Right atrium auricular region (tissue), 2 donors: ENCODE measurements at regions not wholly inside any gene's neighbourhood (a gene's known extent, or its start where the extent isn't known, plus 50 kb on each side); places are given as distances from the start of the nearest gene placed in this dataset.

Source experiments
- DNase-seq: peaks from one replicate; pipeline ENCODE4 v3.0.0-alpha.2; 2019; ENCODE audit warnings: low spot score
- H3K27ac ChIP-seq, 2 donors: fragments of 200-600 bp; sonication (generic); 1 replicate in 1 of 2; 2 replicates in 1 of 2; pipeline ENCODE4 v1.5.1; 2016 to 2019
- H3K27me3 ChIP-seq, 2 donors: fragments of 200-600 bp; sonication (generic); one replicate each; pipeline versions ENCODE4 v1.5.1 to v1.6.0; 2017 to 2019
- H3K36me3 ChIP-seq: fragments of 200-600 bp; sonication (generic); one replicate; pipeline ENCODE4 v1.5.1; 2016
- H3K4me1 ChIP-seq, 2 donors: fragments of 200-600 bp; sonication (generic); one replicate each; pipeline versions ENCODE4 v1.5.1 to v1.6.0; 2017 to 2019
- H3K4me3 ChIP-seq, 2 donors: fragments of 200-600 bp; sonication (generic); 1 replicate in 1 of 2; 2 replicates in 1 of 2; pipeline ENCODE4 v1.5.1; 2017 to 2019; ENCODE audit warnings: mild to moderate bottlenecking in 1 of 2, moderate library complexity in 1 of 2
- H3K9me3 ChIP-seq, 2 donors: fragments of 200-600 bp; sonication (generic); one replicate each; pipeline ENCODE4 v1.5.1; 2019
- CTCF ChIP-seq, 2 donors: fragments of 200-600 bp; sonication (generic); IDR thresholded peaks; one replicate each; pipeline ENCODE4 v1.5.1; 2019; ENCODE audit warnings: antibody characterized with exemption in 2 of 2

GRCh38 chr11:23201936-23202522 is 341.8 kb upstream of the CCDC179 start:
- no peaks in the 10 kb centered on the region for H3K27me3 ChIP-seq
- H3K27ac ChIP-seq: no peak overlapping the region
- no peak for DNase-seq
- H3K36me3 ChIP-seq: no peaks in the 10 kb centered on the region
- H3K4me1 ChIP-seq: no peaks in the 10 kb centered on the region
- H3K9me3 ChIP-seq: peaks cover 0 to 9% of the 10 kb centered on the region in 2 donors
- no peak overlapping the region for H3K4me3 ChIP-seq
- no peak for TF ChIP-seq CTCF (IDR thresholded peaks at IDR 0.05)

GRCh38 chr11:23202611-23203010 is 342.3 kb upstream of the CCDC179 start:
- DNase-seq: no peak
- H3K27ac ChIP-seq: no peak overlapping the region
- H3K36me3 ChIP-seq: no peaks in the 10 kb centered on the region
- no peaks in the 10 kb centered on the region for H3K27me3 ChIP-seq
- peaks cover 0 to 9% of the 10 kb centered on the region in 2 donors for H3K9me3 ChIP-seq
- no peaks in the 10 kb centered on the region for H3K4me1 ChIP-seq
- no peak overlapping the region for H3K4me3 ChIP-seq
- no peak for TF ChIP-seq CTCF (IDR thresholded peaks at IDR 0.05)

- Histone ChIP-seq H3K4me3 (no peak overlapping the region), H3K4me1 (no peaks in the 10 kb centered on the region), H3K9me3 (peaks cover 0 to 9% of the 10 kb centered on the region in 2 donors), H3K27ac (no peak overlapping the region), H3K27me3 (no peaks in the 10 kb centered on the region), H3K36me3 (no peaks in the 10 kb centered on the region)
- no peak for DNase-seq
- no peak for TF ChIP-seq CTCF (IDR thresholded peaks at IDR 0.05)
These were observed 345.0 kb upstream of the CCDC179 start for GRCh38 chr11:23205156-23205871.

GRCh38 chr11:23206741-23207336 is 346.6 kb upstream of the CCDC179 start:
- Histone ChIP-seq H3K4me3 (no peak overlapping the region), H3K4me1 (no peaks in the 10 kb centered on the region), H3K36me3 (no peaks in the 10 kb centered on the region), H3K27me3 (no peaks in the 10 kb centered on the region), H3K9me3 (peaks cover 0 to 9% of the 10 kb centered on the region in 2 donors), H3K27ac (no peak overlapping the region)
- no peak for TF ChIP-seq CTCF (IDR thresholded peaks at IDR 0.05)
- DNase-seq: no peak

- Histone ChIP-seq H3K36me3 (no peaks in the 10 kb centered on the region), H3K27me3 (no peaks in the 10 kb centered on the region), H3K27ac (no peak overlapping the region), H3K4me3 (no peak overlapping the region), H3K9me3 (no peaks in the 10 kb centered on the region), H3K4me1 (no peaks in the 10 kb centered on the region)
- no peak for TF ChIP-seq CTCF (IDR thresholded peaks at IDR 0.05)
- DNase-seq: no peak
These were observed 350.9 kb upstream of the CCDC179 start for GRCh38 chr11:23211221-23211620.
